K562 (cell line): ENCODE measurements at regions not wholly inside any gene's neighbourhood (a gene's known extent, or its start where the extent isn't known, plus 50 kb on each side); places are given as distances from the start of the nearest gene placed in this dataset.

Experiments used
- BHLHE40 ChIP-seq: IDR thresholded peaks from 2 replicates; pipeline ENCODE4 v1.6.1; 2011; ENCODE audit warnings: low read length, improper control_type of control experiment
- KDM1A ChIP-seq, 2 experiments: fragments of 450-650 bp; IDR thresholded peaks; 2 replicates each; pipeline ENCODE4 v1.6.1; 2016; ENCODE audit warnings: mild to moderate bottlenecking in 2 of 2
- KLF13 ChIP-seq: fragments of 450-650 bp; IDR thresholded peaks from 2 replicates; pipeline ENCODE4 v1.6.1; 2016; ENCODE audit warnings: missing genetic modification characterization, low read depth, mild to moderate bottlenecking, missing compliant biosample characterization, moderate library complexity, borderline replicate concordance
- MAFG ChIP-seq: fragments of 450-650 bp; conservative IDR thresholded peaks from 2 replicates; pipeline ENCODE4 v1.6.1; 2016; ENCODE audit warnings: missing genetic modification characterization, missing compliant biosample characterization
- MEF2A ChIP-seq: IDR thresholded peaks from 2 replicates; pipeline ENCODE4 v1.6.1; 2011; ENCODE audit warnings: low read depth, mild to moderate bottlenecking, low read length, moderate library complexity; ENCODE audit not compliant: control insufficient read depth
- NFE2 ChIP-seq: IDR thresholded peaks from 2 replicates; pipeline ENCODE4 v1.6.1; 2014; ENCODE audit warnings: antibody characterized with exemption, low read depth
- NFE2L1 ChIP-seq: fragments of 450-650 bp; IDR thresholded peaks from 2 replicates; pipeline ENCODE4 v1.6.1; 2016; ENCODE audit warnings: missing genetic modification characterization, low read depth, mild to moderate bottlenecking, missing compliant biosample characterization, moderate library complexity, borderline replicate concordance
- NR1H2 ChIP-seq: sonication (generic); formaldehyde crosslinking; IDR thresholded peaks from 2 replicates; pipeline ENCODE4 v1.4.0; 2020; ENCODE audit warnings: mild to moderate bottlenecking, missing genetic modification reagents
- PTRF ChIP-seq: fragments of 450-650 bp; IDR thresholded peaks from 2 replicates; pipeline ENCODE4 v1.6.1; 2016; ENCODE audit warnings: mild to moderate bottlenecking, missing genetic modification characterization, missing compliant biosample characterization
- SAFB2 ChIP-seq: fragments of 200-400 bp; formaldehyde crosslinking; IDR thresholded peaks from 2 replicates; pipeline ENCODE4 v1.6.1; 2018; ENCODE audit warnings: borderline replicate concordance, low read length, low read depth, moderate library complexity; ENCODE audit not compliant: severe bottlenecking
- SRSF1 ChIP-seq: fragments of 200-400 bp; formaldehyde crosslinking; IDR thresholded peaks from 2 replicates; pipeline ENCODE4 v1.6.1; 2017; ENCODE audit warnings: mild to moderate bottlenecking, low read depth, low read length, moderate library complexity
- YBX1 ChIP-seq: fragments of 450-650 bp; IDR thresholded peaks from 2 replicates; pipeline ENCODE4 v1.7.1; 2016; ENCODE audit warnings: mild to moderate bottlenecking
- ZNF23 ChIP-seq: fragments of 250-450 bp; sonication (Bioruptor Pico); IDR thresholded peaks from 2 replicates; pipeline ENCODE4 v1.4.0; 2020; ENCODE audit warnings: mild to moderate bottlenecking
- TF ChIP-seq, protein P1 (sequence below): fragments of 450-650 bp; IDR thresholded peaks from 2 replicates; pipeline ENCODE4 v1.6.1; 2017; ENCODE audit warnings: antibody characterized with exemption, mild to moderate bottlenecking
- TF ChIP-seq, protein P2 (sequence below): conservative IDR thresholded peaks from 2 replicates; pipeline ENCODE4 v1.6.1; 2011; ENCODE audit warnings: low read depth, mild to moderate bottlenecking, low read length; ENCODE audit not compliant: control insufficient read depth
- TF ChIP-seq, protein P3 (sequence below): IDR thresholded peaks from 3 replicates; pipeline ENCODE4 v1.6.1; 2011; ENCODE audit warnings: borderline replicate concordance, mild to moderate bottlenecking; ENCODE audit not compliant: insufficient read length, insufficient read depth
- TF ChIP-seq, protein P4 (sequence below): sonication (generic); formaldehyde crosslinking; IDR thresholded peaks from 2 replicates; pipeline ENCODE4 v1.5.0; 2020; ENCODE audit warnings: missing genetic modification reagents

DNA sequence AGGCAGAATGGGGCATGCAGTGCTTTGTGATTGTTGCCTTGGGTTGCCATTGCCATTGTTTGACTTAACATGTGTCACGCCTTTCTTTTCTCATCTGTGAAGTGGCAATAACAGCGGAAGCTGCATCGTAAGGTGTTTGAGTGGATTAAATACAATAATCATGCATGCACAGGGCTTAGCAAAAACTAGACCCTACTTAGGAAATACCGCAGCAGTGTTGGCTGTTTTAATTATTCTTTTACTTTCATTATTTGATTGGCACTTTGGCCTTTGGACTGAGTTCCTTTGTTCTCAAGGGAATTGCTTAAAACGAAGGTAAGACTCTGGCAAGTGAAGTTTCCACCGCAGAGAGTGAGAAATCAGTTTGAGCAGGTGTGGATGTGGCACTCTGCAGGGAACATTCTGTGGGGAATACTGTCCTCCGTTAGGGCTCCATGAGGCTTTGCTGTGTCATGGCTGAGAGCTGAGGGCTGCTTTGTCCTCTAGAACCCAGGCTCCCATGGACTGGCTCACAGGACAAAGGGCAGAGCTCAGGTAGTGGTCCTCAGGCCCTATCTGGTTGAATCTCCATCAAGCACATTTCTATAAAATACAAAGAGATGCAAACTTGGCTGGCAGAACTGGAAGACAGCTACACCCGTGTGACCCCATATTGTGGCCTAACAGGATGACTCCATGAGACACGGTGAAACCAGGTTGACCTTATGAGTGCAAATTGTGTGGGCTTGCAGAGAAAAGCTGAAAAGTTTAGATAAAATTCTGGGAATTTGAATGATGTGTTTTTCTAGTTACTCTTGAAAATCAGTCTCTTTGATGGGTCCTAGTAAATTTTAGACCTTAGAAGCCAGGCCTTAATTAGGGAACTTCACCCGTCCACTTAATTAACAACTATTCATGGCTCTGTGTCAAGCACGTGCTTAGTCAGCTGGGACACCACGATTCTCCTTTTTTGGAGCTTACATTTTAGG is 407.2 kb downstream of the KCNRG start (continued):
- TF ChIP-seq, protein P1, sequence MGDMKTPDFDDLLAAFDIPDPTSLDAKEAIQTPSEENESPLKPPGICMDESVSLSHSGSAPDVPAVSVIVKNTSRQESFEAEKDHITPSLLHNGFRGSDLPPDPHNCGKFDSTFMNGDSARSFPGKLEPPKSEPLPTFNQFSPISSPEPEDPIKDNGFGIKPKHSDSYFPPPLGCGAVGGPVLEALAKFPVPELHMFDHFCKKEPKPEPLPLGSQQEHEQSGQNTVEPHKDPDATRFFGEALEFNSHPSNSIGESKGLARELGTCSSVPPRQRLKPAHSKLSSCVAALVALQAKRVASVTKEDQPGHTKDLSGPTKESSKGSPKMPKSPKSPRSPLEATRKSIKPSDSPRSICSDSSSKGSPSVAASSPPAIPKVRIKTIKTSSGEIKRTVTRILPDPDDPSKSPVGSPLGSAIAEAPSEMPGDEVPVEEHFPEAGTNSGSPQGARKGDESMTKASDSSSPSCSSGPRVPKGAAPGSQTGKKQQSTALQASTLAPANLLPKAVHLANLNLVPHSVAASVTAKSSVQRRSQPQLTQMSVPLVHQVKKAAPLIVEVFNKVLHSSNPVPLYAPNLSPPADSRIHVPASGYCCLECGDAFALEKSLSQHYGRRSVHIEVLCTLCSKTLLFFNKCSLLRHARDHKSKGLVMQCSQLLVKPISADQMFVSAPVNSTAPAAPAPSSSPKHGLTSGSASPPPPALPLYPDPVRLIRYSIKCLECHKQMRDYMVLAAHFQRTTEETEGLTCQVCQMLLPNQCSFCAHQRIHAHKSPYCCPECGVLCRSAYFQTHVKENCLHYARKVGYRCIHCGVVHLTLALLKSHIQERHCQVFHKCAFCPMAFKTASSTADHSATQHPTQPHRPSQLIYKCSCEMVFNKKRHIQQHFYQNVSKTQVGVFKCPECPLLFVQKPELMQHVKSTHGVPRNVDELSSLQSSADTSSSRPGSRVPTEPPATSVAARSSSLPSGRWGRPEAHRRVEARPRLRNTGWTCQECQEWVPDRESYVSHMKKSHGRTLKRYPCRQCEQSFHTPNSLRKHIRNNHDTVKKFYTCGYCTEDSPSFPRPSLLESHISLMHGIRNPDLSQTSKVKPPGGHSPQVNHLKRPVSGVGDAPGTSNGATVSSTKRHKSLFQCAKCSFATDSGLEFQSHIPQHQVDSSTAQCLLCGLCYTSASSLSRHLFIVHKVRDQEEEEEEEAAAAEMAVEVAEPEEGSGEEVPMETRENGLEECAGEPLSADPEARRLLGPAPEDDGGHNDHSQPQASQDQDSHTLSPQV, result peak; percentile 89
- TF ChIP-seq KDM1A (IDR thresholded peaks at IDR 0.05) (peak in 1 of 2 experiments; percentile 27; a peak in 1 of 4 replicates), KLF13 (tag) (no peak), NFE2L1 (no peak), MEF2A (no peak), PTRF (tag) (no peak), MAFG (tag) (no peak), NFE2 (no peak; the same call in 1 of the 2 replicates), NR1H2 (CRISPR knock-in tag) (no peak), YBX1 (no peak), SRSF1 (no peak), BHLHE40 (peak; percentile 65; the same call in 1 of the 2 replicates), ZNF23 (no peak), SAFB2 (no peak)
- TF ChIP-seq, protein P2, sequence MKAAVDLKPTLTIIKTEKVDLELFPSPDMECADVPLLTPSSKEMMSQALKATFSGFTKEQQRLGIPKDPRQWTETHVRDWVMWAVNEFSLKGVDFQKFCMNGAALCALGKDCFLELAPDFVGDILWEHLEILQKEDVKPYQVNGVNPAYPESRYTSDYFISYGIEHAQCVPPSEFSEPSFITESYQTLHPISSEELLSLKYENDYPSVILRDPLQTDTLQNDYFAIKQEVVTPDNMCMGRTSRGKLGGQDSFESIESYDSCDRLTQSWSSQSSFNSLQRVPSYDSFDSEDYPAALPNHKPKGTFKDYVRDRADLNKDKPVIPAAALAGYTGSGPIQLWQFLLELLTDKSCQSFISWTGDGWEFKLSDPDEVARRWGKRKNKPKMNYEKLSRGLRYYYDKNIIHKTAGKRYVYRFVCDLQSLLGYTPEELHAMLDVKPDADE, result no peak
- TF ChIP-seq, protein P3, sequence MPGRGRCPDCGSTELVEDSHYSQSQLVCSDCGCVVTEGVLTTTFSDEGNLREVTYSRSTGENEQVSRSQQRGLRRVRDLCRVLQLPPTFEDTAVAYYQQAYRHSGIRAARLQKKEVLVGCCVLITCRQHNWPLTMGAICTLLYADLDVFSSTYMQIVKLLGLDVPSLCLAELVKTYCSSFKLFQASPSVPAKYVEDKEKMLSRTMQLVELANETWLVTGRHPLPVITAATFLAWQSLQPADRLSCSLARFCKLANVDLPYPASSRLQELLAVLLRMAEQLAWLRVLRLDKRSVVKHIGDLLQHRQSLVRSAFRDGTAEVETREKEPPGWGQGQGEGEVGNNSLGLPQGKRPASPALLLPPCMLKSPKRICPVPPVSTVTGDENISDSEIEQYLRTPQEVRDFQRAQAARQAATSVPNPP, result no peak
- TF ChIP-seq, protein P4, sequence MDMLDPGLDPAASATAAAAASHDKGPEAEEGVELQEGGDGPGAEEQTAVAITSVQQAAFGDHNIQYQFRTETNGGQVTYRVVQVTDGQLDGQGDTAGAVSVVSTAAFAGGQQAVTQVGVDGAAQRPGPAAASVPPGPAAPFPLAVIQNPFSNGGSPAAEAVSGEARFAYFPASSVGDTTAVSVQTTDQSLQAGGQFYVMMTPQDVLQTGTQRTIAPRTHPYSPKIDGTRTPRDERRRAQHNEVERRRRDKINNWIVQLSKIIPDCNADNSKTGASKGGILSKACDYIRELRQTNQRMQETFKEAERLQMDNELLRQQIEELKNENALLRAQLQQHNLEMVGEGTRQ (CRISPR knock-in tag), result no peak
